DND-41 (cell line): ENCODE measurements at regions not wholly inside any gene's neighbourhood (a gene's known extent, or its start where the extent isn't known, plus 50 kb on each side); places are given as distances from the start of the nearest gene placed in this dataset.

ENCODE experiments used
- CTCF ChIP-seq: IDR thresholded peaks from 2 replicates; pipeline ENCODE4 v1.5.1; 2012; ENCODE audit warnings: borderline replicate concordance, low read length, moderate library complexity, mild to moderate bottlenecking; ENCODE audit not compliant: poor library complexity, severe bottlenecking; ENCODE audit errors: extremely low read depth
- EZH2 ChIP-seq: IDR thresholded peaks from 3 replicates; pipeline ENCODE4 v1.6.1; 2012; ENCODE audit warnings: borderline replicate concordance, low read depth, mild to moderate bottlenecking, moderate library complexity, low read length, inconsistent platforms; ENCODE audit not compliant: severe bottlenecking

DNA sequence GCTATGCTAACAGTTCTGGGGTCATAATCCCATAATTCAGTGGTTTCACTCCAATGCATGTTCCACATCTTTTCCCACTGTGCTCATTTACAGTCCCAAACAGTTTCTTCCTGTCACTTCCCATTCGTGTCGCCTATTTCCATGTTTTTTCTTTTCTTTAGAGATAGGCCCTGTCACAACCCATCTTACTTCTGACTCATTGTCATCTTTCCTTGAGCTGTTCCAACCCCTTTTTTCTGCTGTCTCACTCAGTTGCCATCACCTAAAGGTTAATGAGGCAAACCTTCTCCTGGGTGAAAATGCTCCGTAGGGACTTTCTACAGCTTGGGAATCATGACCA is 814.5 kb downstream of the VGLL3 start:
- TF ChIP-seq CTCF (no peak), EZH2 (no peak)
